Common myeloid progenitor, CD34-positive (primary cell): ENCODE measurements at regions not wholly inside any gene's neighbourhood (a gene's known extent, or its start where the extent isn't known, plus 50 kb on each side); places are given as distances from the start of the nearest gene placed in this dataset.
"Not testable (repeated sequence)": the region's sequence is repeated elsewhere in the genome, so short reads cannot be mapped to it uniquely, and the experiment has no call there.

Source experiments
- CTCF ChIA-PET: fragments of 350-600 bp; sonication (Branson Sonifier 250); formaldehyde crosslinking; loops from one replicate; lab custom pipeline; 2021; ENCODE audit warnings: antibody characterized with exemption; lab: Charles Lee
- POLR2A ChIA-PET: fragments of 350-600 bp; sonication (Branson Sonifier 250); formaldehyde crosslinking; loops from one replicate; lab custom pipeline; 2021; ENCODE audit warnings: antibody characterized with exemption; lab: Charles Lee
- DNase-seq, 3 donors: peaks; one replicate each; pipeline versions ENCODE4 v3.0.0 to v3.0.0-alpha.2; 2013
- H3K27ac ChIP-seq, 2 experiments: 1 replicate in 1 of 2; 2 replicates in 1 of 2; pipeline ENCODE4 v1.7.0; 2013; ENCODE audit warnings: inconsistent platforms in 2 of 2, low read length in 2 of 2, mild to moderate bottlenecking in 2 of 2, low read depth in 1 of 2, moderate library complexity in 1 of 2; ENCODE audit not compliant: severe bottlenecking in 2 of 2, insufficient read depth in 1 of 2, poor library complexity in 1 of 2
- H3K27me3 ChIP-seq, 5 experiments: replicated peaks in 2 of 5; 1 replicate in 3 of 5; 2 replicates in 2 of 5; pipeline versions ENCODE4 v1.6.1 to v1.7.0; 2013; ENCODE audit warnings: low read length in 4 of 5, mild to moderate bottlenecking in 2 of 5, moderate library complexity in 2 of 5, inconsistent platforms in 1 of 5; ENCODE audit not compliant: insufficient read depth in 5 of 5, control insufficient read depth in 4 of 5
- H3K36me3 ChIP-seq, 4 experiments: 1 replicate in 2 of 4; 2 replicates in 2 of 4; pipeline versions ENCODE4 v1.6.1 to v1.7.0; 2013; ENCODE audit warnings: low read length in 3 of 4, control low read depth in 1 of 4, mild to moderate bottlenecking in 1 of 4; ENCODE audit not compliant: control insufficient read depth in 4 of 4, insufficient read depth in 4 of 4
- H3K4me1 ChIP-seq, 4 experiments: 1 replicate in 3 of 4; 2 replicates in 1 of 4; pipeline versions ENCODE4 v1.6.1 to v1.7.1; 2013; ENCODE audit warnings: low read length in 3 of 4, mild to moderate bottlenecking in 3 of 4, control low read depth in 1 of 4, inconsistent platforms in 1 of 4, moderate library complexity in 1 of 4; ENCODE audit not compliant: control insufficient read depth in 4 of 4, insufficient read depth in 4 of 4; ENCODE audit errors: control extremely low read depth in 1 of 4
- H3K4me3 ChIP-seq, 7 experiments: 1 replicate in 4 of 7; 2 replicates in 3 of 7; pipeline versions ENCODE4 v1.5.1 to v1.7.0; 2013; ENCODE audit warnings: mild to moderate bottlenecking in 7 of 7, low read length in 6 of 7, moderate library complexity in 6 of 7, inconsistent platforms in 2 of 7, low read depth in 2 of 7, control low read depth in 1 of 7; ENCODE audit not compliant: insufficient read depth in 4 of 7, control insufficient read depth in 1 of 7; ENCODE audit errors: extremely low read depth in 1 of 7
- H3K9me3 ChIP-seq, 5 experiments: 1 replicate in 4 of 5; 2 replicates in 1 of 5; pipeline versions ENCODE4 v1.6.1 to v1.7.1; 2013; ENCODE audit warnings: low read length in 4 of 5, mild to moderate bottlenecking in 2 of 5, inconsistent platforms in 1 of 5, low read depth in 1 of 5, moderate library complexity in 1 of 5; ENCODE audit not compliant: control insufficient read depth in 4 of 5, insufficient read depth in 2 of 5; ENCODE audit errors: control extremely low read depth in 1 of 5
- WGBS: methylation state at CpG from one replicate; pipeline ENCODE4 v1.1.5; 2013; ENCODE audit not compliant: insufficient coverage; 5-methylcytosine and 5-hydroxymethylcytosine counted together

- ChIA-PET POLR2A (no interaction called here), CTCF (no interaction called here)
- H3K9me3 ChIP-seq, result no peaks in the 10 kb centered on the region
- H3K27ac ChIP-seq, result no peak overlapping the region
- WGBS, result 100% methylated on average over 1 of the region's 2 CpGs
- H3K27me3 ChIP-seq, result no peaks in the 10 kb centered on the region
- no peaks in the 10 kb centered on the region for H3K4me1 ChIP-seq
- H3K36me3 ChIP-seq, result no peaks in the 10 kb centered on the region
- H3K4me3 ChIP-seq, result no peak overlapping the region
- DNase-seq, result no peak
Observed at GRCh38 chr6:63510353-63510686, 62.0 kb upstream of the LOC128125822 start.

GRCh38 chr6:63510849-63511248, 61.4 kb upstream of the LOC128125822 start:
- no CpG with 5 or more reads among the region's 4 CpGs for WGBS
- POLR2A ChIA-PET, result no interaction called here
- no peak for DNase-seq
- H3K36me3 ChIP-seq, result no peaks in the 10 kb centered on the region
- no peaks in the 10 kb centered on the region for H3K27me3 ChIP-seq
- no peaks in the 10 kb centered on the region for H3K9me3 ChIP-seq
- no peaks in the 10 kb centered on the region for H3K4me1 ChIP-seq
- H3K27ac ChIP-seq, result no peak overlapping the region
- no peak overlapping the region for H3K4me3 ChIP-seq
- CTCF ChIA-PET, result interaction anchor here (0.8 kb wide), 1 partner anchor 15 kb away, joined by 3 read pairs; no protein-coding TSS in a partner anchor

GRCh38 chr6:63514488-63515173, 57.6 kb upstream of the LOC128125822 start:
- no peaks in the 10 kb centered on the region for H3K4me1 ChIP-seq
- ChIA-PET CTCF (no interaction called here), POLR2A (no interaction called here)
- WGBS, result 100% methylated on average over 1 of the region's 4 CpGs
- no peaks in the 10 kb centered on the region for H3K27me3 ChIP-seq
- no peak overlapping the region for H3K4me3 ChIP-seq
- H3K36me3 ChIP-seq, result no peaks in the 10 kb centered on the region
- H3K27ac ChIP-seq, result no peak overlapping the region
- no peak for DNase-seq
- no peaks in the 10 kb centered on the region for H3K9me3 ChIP-seq

- H3K27me3 ChIP-seq, CTCF ChIA-PET, H3K4me3 ChIP-seq, H3K9me3 ChIP-seq, H3K4me1 ChIP-seq, DNase-seq, H3K36me3 ChIP-seq, H3K27ac ChIP-seq, POLR2A ChIA-PET: not testable (repeated sequence)
- no CpG with 5 or more reads among the region's 5 CpGs for WGBS
Observed at GRCh38 chr6:63515227-63515626, 57.1 kb upstream of the LOC128125822 start.

GRCh38 chr6:63516186-63516944, 55.9 kb upstream of the LOC128125822 start:
- H3K36me3 ChIP-seq, result no peaks in the 10 kb centered on the region
- CTCF ChIA-PET, result no interaction called here
- 78% methylated on average over 1 of the region's 2 CpGs for WGBS
- DNase-seq, result no peak
- H3K4me1 ChIP-seq, result no peaks in the 10 kb centered on the region
- no peaks in the 10 kb centered on the region for H3K27me3 ChIP-seq
- no peak overlapping the region for H3K4me3 ChIP-seq
- H3K27ac ChIP-seq, result no peak overlapping the region
- H3K9me3 ChIP-seq, result no peaks in the 10 kb centered on the region
- POLR2A ChIA-PET, result no interaction called here

GRCh38 chr6:63517221-63517620, 55.1 kb upstream of the LOC128125822 start:
- CTCF ChIA-PET, result no interaction called here
- Histone ChIP-seq H3K9me3 (no peaks in the 10 kb centered on the region), H3K4me3 (no peak overlapping the region), H3K27me3 (no peaks in the 10 kb centered on the region), H3K4me1 (no peaks in the 10 kb centered on the region), H3K27ac (no peak overlapping the region), H3K36me3 (no peaks in the 10 kb centered on the region)
- POLR2A ChIA-PET, result no interaction called here
- WGBS, result no CpG with 5 or more reads among the region's 1 CpG
- no peak for DNase-seq

- ChIA-PET POLR2A (no interaction called here), CTCF (no interaction called here)
- H3K9me3 ChIP-seq, result peaks cover 0 to 3% (median 0%) of the 10 kb centered on the region in 5 experiments
- no peak overlapping the region for H3K27ac ChIP-seq
- no peaks in the 10 kb centered on the region for H3K36me3 ChIP-seq
- H3K4me1 ChIP-seq, result no peaks in the 10 kb centered on the region
- no peaks in the 10 kb centered on the region for H3K27me3 ChIP-seq
- no peak overlapping the region for H3K4me3 ChIP-seq
- no peak for DNase-seq
Observed at GRCh38 chr6:63521475-63522210, 50.6 kb upstream of the LOC128125822 start.
